Pulmonary artery endothelial cell (primary cell): ENCODE measurements at regions not wholly inside any gene's neighbourhood (a gene's known extent, or its start where the extent isn't known, plus 50 kb on each side); places are given as distances from the start of the nearest gene placed in this dataset.
A peak's percentile ranks its signal among the peaks of the same experiment; 100 is the strongest.

Source experiments
- DNase-seq: peaks from one replicate; pipeline ENCODE4 v3.0.0-alpha.2; 2011; ENCODE audit warnings: low read depth, low spot score

- peak; percentile 41 for DNase-seq
Observed at GRCh38 chr1:181142096-181142958, 53.8 kb downstream of the IER5 start.

GRCh38 chr1:181143102-181143859, 54.8 kb downstream of the IER5 start:
- no peak for DNase-seq

- no peak for DNase-seq
Observed at GRCh38 chr1:181144238-181144637, 55.7 kb downstream of the IER5 start.

GRCh38 chr1:181148636-181149035, 60.1 kb downstream of the IER5 start:
- no peak for DNase-seq

- no peak for DNase-seq
Observed at GRCh38 chr1:181149326-181150125, 61.0 kb downstream of the IER5 start.

- no peak for DNase-seq
Observed at GRCh38 chr1:181150273-181150672, 61.8 kb downstream of the IER5 start.

GRCh38 chr1:181150842-181151241, 62.3 kb downstream of the IER5 start:
- DNase-seq = no peak

- DNase-seq = no peak
Observed at GRCh38 chr1:181151378-181152326, 63.2 kb downstream of the IER5 start.

GRCh38 chr1:181152892-181153633, 64.6 kb downstream of the IER5 start:
- DNase-seq = peak; percentile 93

- no peak for DNase-seq
Observed at GRCh38 chr1:181153634-181153961, 65.1 kb downstream of the IER5 start.

GRCh38 chr1:181155339-181155738, 66.8 kb downstream of the IER5 start:
- no peak for DNase-seq

- peak; percentile 59 for DNase-seq
Observed at GRCh38 chr1:181159451-181160140, 71.1 kb downstream of the IER5 start.

GRCh38 chr1:181160322-181160721, 71.8 kb downstream of the IER5 start:
- DNase-seq = no peak

- no peak for DNase-seq
Observed at GRCh38 chr1:181160998-181161870, 72.7 kb downstream of the IER5 start.

GRCh38 chr1:181163662-181164061, 75.2 kb downstream of the IER5 start:
- DNase-seq = no peak

GRCh38 chr1:181166377-181167196, 78.1 kb downstream of the IER5 start:
- peak; percentile 24 for DNase-seq

GRCh38 chr1:181169281-181169865, 80.9 kb downstream of the IER5 start:
- DNase-seq = no peak
